H1 (cell line): ENCODE measurements at regions not wholly inside any gene's neighbourhood (a gene's known extent, or its start where the extent isn't known, plus 50 kb on each side); places are given as distances from the start of the nearest gene placed in this dataset.

ENCODE experiments used
- CTCF ChIA-PET: fragments of 300-600 bp; sonication (Branson Sonifier 250); formaldehyde crosslinking; loops from one replicate; lab custom pipeline; 2021; ENCODE audit not compliant: partially characterized antibody; lab: Charles Lee
- POLR2A ChIA-PET: fragments of 300-600 bp; sonication (Branson Sonifier 250); formaldehyde crosslinking; loops from one replicate; lab custom pipeline; 2021; ENCODE audit warnings: inconsistent platforms; ENCODE audit not compliant: partially characterized antibody; lab: Charles Lee
- DNase-seq, 2 experiments: peaks; one replicate each; pipeline versions ENCODE4 v3.0.0 to v3.0.0-alpha.2; 2010 to 2022; ENCODE audit warnings: low spot score in 2 of 2, low read depth in 1 of 2, mixed read lengths in 1 of 2
- FAIRE-seq: peaks from 2 replicates; lab custom pipeline; 2011; peaks lifted over from hg19 to GRCh38; lab: Jason Lieb, UNC
- H2AFZ ChIP-seq: 2 replicates; pipeline ENCODE4 v1.8.1; 2012; ENCODE audit warnings: low read length, inconsistent platforms
- H2AK5ac ChIP-seq: 2 replicates; pipeline ENCODE4 v1.6.1; 2013; ENCODE audit warnings: low read depth, low read length
- H2BK120ac ChIP-seq: replicated peaks from 2 replicates; pipeline ENCODE3; 2013; ENCODE audit warnings: low read depth, low read length, inconsistent platforms
- H2BK12ac ChIP-seq: 2 replicates; pipeline ENCODE4 v1.6.1; 2013; ENCODE audit warnings: low read depth, low read length
- H2BK15ac ChIP-seq: 2 replicates; pipeline ENCODE4 v1.6.1; 2013; ENCODE audit warnings: low read length
- H2BK20ac ChIP-seq: 2 replicates; pipeline ENCODE4 v1.6.1; 2013; ENCODE audit warnings: low read length
- H2BK5ac ChIP-seq: 2 replicates; pipeline ENCODE4 v1.6.1; 2013; ENCODE audit warnings: low read depth, low read length
- H3K14ac ChIP-seq: 2 replicates; pipeline ENCODE4 v1.6.1; 2013; ENCODE audit warnings: inconsistent platforms; ENCODE audit not compliant: insufficient read length
- H3K18ac ChIP-seq: 2 replicates; pipeline ENCODE4 v1.6.1; 2013; ENCODE audit warnings: low read length; ENCODE audit errors: extremely low read depth
- H3K23ac ChIP-seq: 2 replicates; pipeline ENCODE4 v1.6.1; 2013; ENCODE audit warnings: inconsistent platforms; ENCODE audit not compliant: insufficient read length
- H3K23me2 ChIP-seq: 2 replicates; pipeline ENCODE4 v1.6.1; 2013; ENCODE audit warnings: low read depth, low read length
- H3K27ac ChIP-seq: 2 replicates; pipeline ENCODE4 v1.6.1; 2011; ENCODE audit warnings: low read depth, low read length, inconsistent platforms
- H3K27me3 ChIP-seq, 4 experiments: replicated peaks in 1 of 4; 1 replicate in 1 of 4; 2 replicates in 3 of 4; pipeline versions ENCODE4 v1.6.1 to v1.8.1; 2011 to 2013; ENCODE audit warnings: low read length in 3 of 4, mild to moderate bottlenecking in 3 of 4, inconsistent platforms in 2 of 4, mixed read lengths in 2 of 4, moderate library complexity in 1 of 4; ENCODE audit not compliant: control insufficient read depth in 3 of 4, insufficient read depth in 3 of 4; ENCODE audit errors: extremely low read depth in 1 of 4
- H3K36me3 ChIP-seq, 4 experiments: 2 replicates each; pipeline versions ENCODE4 v1.6.1 to v1.8.1; 2011 to 2013; ENCODE audit warnings: mild to moderate bottlenecking in 4 of 4, low read length in 3 of 4, moderate library complexity in 2 of 4, control low read depth in 1 of 4, inconsistent platforms in 1 of 4; ENCODE audit not compliant: insufficient read depth in 4 of 4, control insufficient read depth in 2 of 4
- H3K4ac ChIP-seq: replicated peaks from 2 replicates; pipeline ENCODE3; 2013; ENCODE audit warnings: low read length, low read depth, mixed read lengths, inconsistent platforms; ENCODE audit not compliant: insufficient read length
- H3K4me1 ChIP-seq, 4 experiments: replicated peaks in 1 of 4; 1 replicate in 1 of 4; 2 replicates in 3 of 4; pipeline versions ENCODE4 v1.6.1 to v1.8.1; 2011 to 2013; ENCODE audit warnings: low read length in 3 of 4, inconsistent platforms in 2 of 4, mixed read lengths in 1 of 4; ENCODE audit not compliant: insufficient read depth in 4 of 4, control insufficient read depth in 3 of 4
- H3K4me2 ChIP-seq, 2 experiments: 2 replicates each; pipeline versions ENCODE4 v1.6.1 to v1.8.1; 2011 to 2013; ENCODE audit warnings: low read depth in 2 of 2, low read length in 2 of 2, control low read depth in 1 of 2, inconsistent platforms in 1 of 2, mild to moderate bottlenecking in 1 of 2; ENCODE audit not compliant: insufficient read depth in 1 of 2
- H3K4me3 ChIP-seq, 4 experiments: fragments of 200-600, 300-600 bp in 1 of 4; sonication (generic), shearing (Covaris generic), sonication (Bioruptor Twin) in 1 of 4; 2 replicates each; pipeline versions ENCODE4 v1.5.1 to v1.8.1; 2011 to 2016; ENCODE audit warnings: low read length in 4 of 4, low read depth in 3 of 4, control low read depth in 2 of 4, inconsistent platforms in 2 of 4, mild to moderate bottlenecking in 2 of 4, mixed read lengths in 1 of 4, moderate library complexity in 1 of 4; ENCODE audit not compliant: insufficient read depth in 2 of 4; ENCODE audit errors: extremely low read depth in 1 of 4
- H3K56ac ChIP-seq: replicated peaks from 2 replicates; pipeline ENCODE3; 2013; ENCODE audit warnings: low read depth, mild to moderate bottlenecking, mixed read lengths, low read length, inconsistent platforms; ENCODE audit not compliant: insufficient read length
- H3K79me1 ChIP-seq: 2 replicates; pipeline ENCODE4 v1.6.1; 2013; ENCODE audit warnings: low read depth, low read length, control low read depth
- H3K79me2 ChIP-seq, 2 experiments: 2 replicates each; pipeline versions ENCODE4 v1.6.1 to v1.8.1; 2012 to 2013; ENCODE audit warnings: low read length in 2 of 2, mild to moderate bottlenecking in 2 of 2, inconsistent platforms in 1 of 2; ENCODE audit not compliant: insufficient read depth in 2 of 2, control insufficient read depth in 1 of 2
- H3K9ac ChIP-seq, 4 experiments: replicated peaks in 1 of 4; 1 replicate in 1 of 4; 2 replicates in 3 of 4; pipeline versions ENCODE4 v1.6.1 to v1.8.1; 2011 to 2013; ENCODE audit warnings: low read depth in 3 of 4, low read length in 3 of 4, control low read depth in 2 of 4, mild to moderate bottlenecking in 2 of 4, moderate library complexity in 2 of 4, inconsistent platforms in 1 of 4; ENCODE audit errors: extremely low read depth in 1 of 4
- H3K9me3 ChIP-seq, 2 experiments: 2 replicates each; pipeline versions ENCODE4 v1.6.1 to v1.8.1; 2012 to 2013; ENCODE audit warnings: mild to moderate bottlenecking in 2 of 2, moderate library complexity in 2 of 2, control low read depth in 1 of 2, inconsistent platforms in 1 of 2, low read depth in 1 of 2, low read length in 1 of 2, mixed read lengths in 1 of 2; ENCODE audit not compliant: insufficient read depth in 2 of 2
- H4K20me1 ChIP-seq, 2 experiments: replicated peaks in 1 of 2; 2 replicates each; pipeline versions ENCODE3 to v1.8.1; 2011 to 2013; ENCODE audit warnings: inconsistent platforms in 2 of 2, low read length in 2 of 2, mild to moderate bottlenecking in 1 of 2; ENCODE audit not compliant: insufficient read depth in 2 of 2, control insufficient read depth in 1 of 2
- H4K5ac ChIP-seq: 2 replicates; pipeline ENCODE4 v1.6.1; 2013; ENCODE audit warnings: low read length, low read depth, mixed read lengths, inconsistent platforms; ENCODE audit not compliant: insufficient read length
- H4K8ac ChIP-seq: 2 replicates; pipeline ENCODE4 v1.8.0; 2013; ENCODE audit warnings: mild to moderate bottlenecking, moderate library complexity, low read length, inconsistent platforms; ENCODE audit not compliant: insufficient read depth; ENCODE audit errors: extremely low read depth
- H4K91ac ChIP-seq: replicated peaks from 2 replicates; pipeline ENCODE3; 2013; ENCODE audit warnings: low read length, mixed read lengths, inconsistent platforms; ENCODE audit not compliant: insufficient read length
- CEBPB ChIP-seq: IDR thresholded peaks from 2 replicates; pipeline ENCODE4 v1.6.1; 2012; ENCODE audit warnings: low read depth, low read length
- HDAC6 ChIP-seq: IDR thresholded peaks from one replicate; pipeline ENCODE4 v1.7.1; 2012; ENCODE audit warnings: low read depth, mild to moderate bottlenecking, inconsistent platforms, low read length, moderate library complexity
- JUND ChIP-seq: IDR thresholded peaks from 2 replicates; pipeline ENCODE4 v1.6.1; 2011; ENCODE audit warnings: mild to moderate bottlenecking, improper control_type of control experiment, low read length
- RBBP5 ChIP-seq: IDR thresholded peaks from 2 replicates; pipeline ENCODE4 v1.7.1; 2012; ENCODE audit warnings: low read depth, mild to moderate bottlenecking, inconsistent platforms, low read length, moderate library complexity, borderline replicate concordance
- TAF7 ChIP-seq: optimal IDR thresholded peaks from 2 replicates; pipeline ENCODE3; 2011; ENCODE audit warnings: low read depth, mild to moderate bottlenecking, inconsistent platforms, low read length, moderate library complexity, borderline replicate concordance
- WGBS, 2 experiments: shearing (Covaris generic) in 1 of 2; methylation state at CpG; one replicate each; pipeline versions ENCODE4 v1.1.6 to v1.1.7; 2013 to 2015; ENCODE audit warnings: low lambda C conversion rate in 2 of 2, mixed read lengths in 2 of 2, inconsistent platforms in 1 of 2, low coverage in 1 of 2, missing lambda C conversion rate in 1 of 2; ENCODE audit not compliant: insufficient replicate concordance in 2 of 2, insufficient coverage in 1 of 2, insufficient read length in 1 of 2; ENCODE audit errors: extremely low coverage in 1 of 2, missing lambda C conversion rate in 1 of 2; 5-methylcytosine and 5-hydroxymethylcytosine counted together

DNA sequence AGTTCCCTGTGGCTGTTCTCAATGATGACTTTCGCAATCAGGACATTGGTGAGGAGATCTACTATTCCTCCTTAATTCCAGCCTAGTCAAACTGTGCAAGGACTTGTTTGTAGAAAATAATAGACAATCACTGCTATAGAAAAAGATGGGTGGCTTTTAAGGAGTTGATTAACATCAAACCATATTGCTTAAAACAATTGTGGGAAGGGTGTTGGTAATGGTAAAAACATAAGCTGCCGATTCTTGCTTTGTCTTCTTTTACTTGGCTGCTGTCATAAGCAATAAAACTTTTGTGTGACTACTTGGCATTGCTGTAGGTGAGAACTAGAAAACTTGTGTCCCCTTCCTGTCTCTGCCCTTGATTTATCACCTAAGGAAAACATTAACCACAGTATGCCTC lies 561.2 kb upstream of the SEMA6A start:
- H3K27ac ChIP-seq: no peak overlapping the region
- no peak overlapping the region for H2AK5ac ChIP-seq
- no peak overlapping the region for H3K56ac ChIP-seq
- DNase-seq: no peak
- H2BK120ac ChIP-seq: no peak overlapping the region
- H3K4me2 ChIP-seq: no peak overlapping the region
- H3K79me2 ChIP-seq: no peaks in the 10 kb centered on the region
- H3K4ac ChIP-seq: no peak overlapping the region
- H4K5ac ChIP-seq: no peak overlapping the region
- H4K8ac ChIP-seq: no peak overlapping the region
- 90% methylated on average over 2 of the region's 2 CpGs; no CpG with 5 or more reads in 1 of the 2 experiments for WGBS, 2 experiments
- H2AFZ ChIP-seq: no peak overlapping the region
- no peak overlapping the region for H2BK5ac ChIP-seq
- no peaks in the 10 kb centered on the region for H3K79me1 ChIP-seq
- H4K20me1 ChIP-seq: no peaks in the 10 kb centered on the region
- CTCF ChIA-PET: no interaction called here
- H3K9me3 ChIP-seq: no peaks in the 10 kb centered on the region
- H3K18ac ChIP-seq: no peak overlapping the region
- no peak overlapping the region for H3K14ac ChIP-seq
- H3K23me2 ChIP-seq: no peaks in the 10 kb centered on the region
- H3K4me3 ChIP-seq: no peak overlapping the region
- H2BK20ac ChIP-seq: no peak overlapping the region
- no peak overlapping the region for H3K9ac ChIP-seq
- H4K91ac ChIP-seq: no peak overlapping the region
- H3K27me3 ChIP-seq: no peaks in the 10 kb centered on the region
- no peak for FAIRE-seq
- no peak overlapping the region for H3K23ac ChIP-seq
- TF ChIP-seq CEBPB (peak; percentile 37; the same call in 1 of the 2 replicates), RBBP5 (no peak), HDAC6 (no peak), JUND (no peak), TAF7 (no peak)
- TF ChIP-seq, all 59 proteins: peak for 1
- no peak overlapping the region for H2BK15ac ChIP-seq
- no peak overlapping the region for H2BK12ac ChIP-seq
- H3K4me1 ChIP-seq: no peaks in the 10 kb centered on the region
- POLR2A ChIA-PET: no interaction called here
- no peaks in the 10 kb centered on the region for H3K36me3 ChIP-seq
